Hepatocyte (in vitro differentiated cells): ENCODE measurements at regions not wholly inside any gene's neighbourhood (a gene's known extent, or its start where the extent isn't known, plus 50 kb on each side); places are given as distances from the start of the nearest gene placed in this dataset.
A peak's percentile ranks its signal among the peaks of the same experiment; 100 is the strongest.

ENCODE experiments used
- DNase-seq: peaks from one replicate; pipeline ENCODE4 v3.0.0-alpha.2; 2016; ENCODE audit warnings: low spot score
- H2AFZ ChIP-seq: fragments of 200-600 bp; sonication (generic); 2 replicates; pipeline ENCODE4 v1.6.0; 2016; ENCODE audit warnings: antibody characterized with exemption, mild to moderate bottlenecking
- H3K27ac ChIP-seq: fragments of 200-600 bp; sonication (generic); 2 replicates; pipeline ENCODE4 v1.5.1; 2016; ENCODE audit warnings: mild to moderate bottlenecking
- H3K27me3 ChIP-seq: fragments of 200-600 bp; sonication (generic); 2 replicates; pipeline ENCODE4 v1.6.1; 2016
- H3K36me3 ChIP-seq: fragments of 200-600 bp; sonication (generic); replicated peaks from 2 replicates; pipeline ENCODE4 v1.5.1; 2016; ENCODE audit warnings: low read depth; ENCODE audit not compliant: insufficient read depth
- H3K4me1 ChIP-seq: fragments of 200-600 bp; sonication (generic); 2 replicates; pipeline ENCODE4 v1.5.1; 2016; ENCODE audit warnings: mild to moderate bottlenecking, moderate library complexity; ENCODE audit not compliant: insufficient read depth
- H3K4me2 ChIP-seq: fragments of 200-600 bp; sonication (generic); 2 replicates; pipeline ENCODE4 v1.6.0; 2016
- H3K4me3 ChIP-seq: fragments of 200-600 bp; sonication (generic); 2 replicates; pipeline ENCODE4 v1.5.1; 2016; ENCODE audit warnings: mild to moderate bottlenecking
- H3K79me2 ChIP-seq: fragments of 200-600 bp; sonication (generic); 2 replicates; pipeline ENCODE4 v1.6.0; 2017; ENCODE audit warnings: mild to moderate bottlenecking
- H3K9me2 ChIP-seq: fragments of 200-600 bp; sonication (generic); replicated peaks from 2 replicates; pipeline ENCODE4 v1.6.0; 2017; ENCODE audit warnings: mild to moderate bottlenecking; ENCODE audit not compliant: insufficient read depth
- H3K9me3 ChIP-seq: fragments of 200-600 bp; sonication (generic); 2 replicates; pipeline ENCODE4 v1.5.1; 2016; ENCODE audit warnings: low read depth, mild to moderate bottlenecking
- H4K20me1 ChIP-seq: fragments of 200-600 bp; sonication (generic); 2 replicates; pipeline ENCODE4 v1.6.0; 2016; ENCODE audit warnings: mild to moderate bottlenecking; ENCODE audit not compliant: insufficient read depth, poor library complexity, severe bottlenecking
- CTCF ChIP-seq: fragments of 200-600 bp; sonication (generic); IDR thresholded peaks from 2 replicates; pipeline ENCODE4 v1.5.1; 2016; ENCODE audit warnings: antibody characterized with exemption, mild to moderate bottlenecking; ENCODE audit not compliant: poor library complexity
- EZH2 ChIP-seq: fragments of 200-600 bp; sonication (generic); IDR thresholded peaks from 2 replicates; pipeline ENCODE4 v1.6.1; 2016; ENCODE audit warnings: antibody characterized with exemption, mild to moderate bottlenecking, borderline replicate concordance
- EZH2phosphoT487 ChIP-seq: fragments of 200-600 bp; sonication (generic); IDR thresholded peaks from one replicate; pipeline ENCODE4 v1.6.1; 2018; ENCODE audit warnings: antibody characterized with exemption, mild to moderate bottlenecking, low read depth, moderate library complexity; ENCODE audit not compliant: unreplicated experiment, severe bottlenecking
- WGBS: methylation state at CpG from one replicate; pipeline ENCODE4 v1.1.6; 2016; ENCODE audit warnings: low lambda C conversion rate; ENCODE audit errors: missing lambda C conversion rate; 5-methylcytosine and 5-hydroxymethylcytosine counted together

GRCh38 chr1:95451904-95452303, 217.9 kb downstream of the RWDD3 start:
- WGBS: 39% methylated on average over 3 of the region's 3 CpGs
- no peak overlapping the region for H2AFZ ChIP-seq

GRCh38 chr1:95453053-95453452, 219.0 kb downstream of the RWDD3 start:
- H3K27ac ChIP-seq: no peak overlapping the region
- H3K27me3 ChIP-seq: no peaks in the 10 kb centered on the region
- H3K4me1 ChIP-seq: no peaks in the 10 kb centered on the region
- H3K79me2 ChIP-seq: no peaks in the 10 kb centered on the region
- H3K4me3 ChIP-seq: no peak overlapping the region
- no peaks in the 10 kb centered on the region for H3K9me2 ChIP-seq
- H3K36me3 ChIP-seq: no peaks in the 10 kb centered on the region
- H2AFZ ChIP-seq: no peak overlapping the region
- no peak overlapping the region for H3K4me2 ChIP-seq
- DNase-seq: no peak
- TF ChIP-seq CTCF (no peak), EZH2 (no peak), EZH2phosphoT487 (no peak)
- H3K9me3 ChIP-seq: no peaks in the 10 kb centered on the region
- 89% methylated on average over 2 of the region's 2 CpGs for WGBS
- H4K20me1 ChIP-seq: no peaks in the 10 kb centered on the region

More at GRCh38 chr1:95451904-95452303, 217.9 kb downstream of the RWDD3 start:
- no peaks in the 10 kb centered on the region for H3K79me2 ChIP-seq
- H3K4me1 ChIP-seq: no peaks in the 10 kb centered on the region
- no peak overlapping the region for H3K4me3 ChIP-seq
- H3K27me3 ChIP-seq: no peaks in the 10 kb centered on the region
- H3K9me3 ChIP-seq: no peaks in the 10 kb centered on the region
- TF ChIP-seq EZH2phosphoT487 (no peak), CTCF (no peak), EZH2 (no peak)
- no peak for DNase-seq
- no peaks in the 10 kb centered on the region for H3K9me2 ChIP-seq
- no peaks in the 10 kb centered on the region for H3K36me3 ChIP-seq
- no peak overlapping the region for H3K27ac ChIP-seq
- no peak overlapping the region for H3K4me2 ChIP-seq
- H4K20me1 ChIP-seq: no peaks in the 10 kb centered on the region

- 48% methylated on average over 1 of the region's 1 CpG for WGBS
- no peaks in the 10 kb centered on the region for H3K4me1 ChIP-seq
These were observed 233.0 kb downstream of the RWDD3 start for GRCh38 chr1:95467036-95467435.

More at GRCh38 chr1:95467036-95467435, 233.0 kb downstream of the RWDD3 start:
- Histone ChIP-seq H3K9me2 (no peaks in the 10 kb centered on the region), H3K4me3 (no peak overlapping the region), H2AFZ (no peak overlapping the region), H3K79me2 (no peaks in the 10 kb centered on the region), H3K9me3 (no peaks in the 10 kb centered on the region), H3K4me2 (no peak overlapping the region), H3K27me3 (no peaks in the 10 kb centered on the region), H4K20me1 (no peaks in the 10 kb centered on the region), H3K36me3 (no peaks in the 10 kb centered on the region), H3K27ac (no peak overlapping the region)
- TF ChIP-seq CTCF (peak; percentile 38), EZH2phosphoT487 (no peak), EZH2 (no peak)
- DNase-seq: no peak
